HepG2 (cell line): ENCODE measurements at regions not wholly inside any gene's neighbourhood (a gene's known extent, or its start where the extent isn't known, plus 50 kb on each side); places are given as distances from the start of the nearest gene placed in this dataset.
A peak's percentile ranks its signal among the peaks of the same experiment; 100 is the strongest.
"Not testable (repeated sequence)": the region's sequence is repeated elsewhere in the genome, so short reads cannot be mapped to it uniquely, and the experiment has no call there.

Experiments used
- ELF3 ChIP-seq: IDR thresholded peaks from 2 replicates; pipeline ENCODE4 v1.6.1; 2016; ENCODE audit warnings: missing genetic modification reagents, missing compliant biosample characterization
- FOXA3 ChIP-seq: IDR thresholded peaks from 2 replicates; pipeline ENCODE4 v1.6.1; 2016; ENCODE audit warnings: missing genetic modification reagents, missing compliant biosample characterization
- KLF9 ChIP-seq: IDR thresholded peaks from 2 replicates; pipeline ENCODE4 v1.6.1; 2016; ENCODE audit warnings: low read depth
- MEIS2 ChIP-seq: sonication (generic); formaldehyde crosslinking; IDR thresholded peaks from 2 replicates; pipeline ENCODE4 v1.9.0; 2021; ENCODE audit warnings: mild to moderate bottlenecking, missing genetic modification reagents
- SALL1 ChIP-seq: sonication (generic); formaldehyde crosslinking; IDR thresholded peaks from 2 replicates; pipeline ENCODE4 v1.8.0; 2022; ENCODE audit warnings: mild to moderate bottlenecking, missing genetic modification reagents
- SNAPC4 ChIP-seq: sonication (generic); formaldehyde crosslinking; IDR thresholded peaks from 2 replicates; pipeline ENCODE4 v1.4.0; 2020; ENCODE audit warnings: mild to moderate bottlenecking, missing genetic modification reagents
- THRA ChIP-seq: sonication (generic); formaldehyde crosslinking; IDR thresholded peaks from 2 replicates; pipeline ENCODE4 v1.4.0; 2020; ENCODE audit warnings: missing genetic modification reagents, borderline replicate concordance
- ZBTB34 ChIP-seq: sonication (generic); formaldehyde crosslinking; IDR thresholded peaks from 2 replicates; pipeline ENCODE4 v1.8.0; 2022; ENCODE audit warnings: mild to moderate bottlenecking, missing genetic modification reagents
- ZBTB40 ChIP-seq, 2 experiments: fragments of 450-650 bp in 1 of 2; sonication (generic) in 1 of 2; formaldehyde crosslinking in 1 of 2; IDR thresholded peaks; 2 replicates each; pipeline versions ENCODE4 v1.6.1 to v1.8.0; 2016 to 2022; ENCODE audit warnings: antibody characterized with exemption in 1 of 2, mild to moderate bottlenecking in 1 of 2, missing genetic modification reagents in 1 of 2
- ZNF556 ChIP-seq: sonication (generic); formaldehyde crosslinking; IDR thresholded peaks from 2 replicates; pipeline ENCODE4 v1.4.0; 2020; ENCODE audit warnings: mild to moderate bottlenecking, missing genetic modification reagents, borderline replicate concordance
- ZNF709 ChIP-seq: sonication (generic); formaldehyde crosslinking; IDR thresholded peaks from 2 replicates; pipeline ENCODE4 v1.5.0; 2020; ENCODE audit warnings: mild to moderate bottlenecking, missing genetic modification reagents

- TF ChIP-seq ZBTB40 (IDR thresholded peaks at IDR 0.05), result not testable (repeated sequence)
- TF ChIP-seq ZBTB40 (CRISPR knock-in tag; IDR thresholded peaks at IDR 0.05) (0 out of 2 replicates have a peak, but pooled peaks have one; percentile 17), ELF3 (CRISPR knock-in tag) (peak; percentile 89; the same call in 1 of the 2 replicates), MEIS2 (CRISPR knock-in tag) (peak; percentile 74), SNAPC4 (0 out of 2 replicates have a peak, but pooled peaks have one; percentile 18), KLF9 (0 out of 2 replicates have a peak, but pooled peaks have one; percentile 67), ZNF556 (peak; percentile 87; the same call in 1 of the 2 replicates), ZNF709 (peak; percentile 63; the same call in 1 of the 2 replicates), FOXA3 (CRISPR knock-in tag) (peak; percentile 69), ZBTB34 (CRISPR knock-in tag) (peak; percentile 72), THRA (peak; percentile 87; the same call in 1 of the 2 replicates), SALL1 (peak; percentile 81)
These were observed 89.8 kb upstream of the METTL9 start (continued) for GRCh38 chr16:21509437-21510086.
